ENCODE measurements at regions not wholly inside any gene's neighbourhood (a gene's known extent, or its start where the extent isn't known, plus 50 kb on each side); places are given as distances from the start of the nearest gene placed in this dataset.

DNA sequence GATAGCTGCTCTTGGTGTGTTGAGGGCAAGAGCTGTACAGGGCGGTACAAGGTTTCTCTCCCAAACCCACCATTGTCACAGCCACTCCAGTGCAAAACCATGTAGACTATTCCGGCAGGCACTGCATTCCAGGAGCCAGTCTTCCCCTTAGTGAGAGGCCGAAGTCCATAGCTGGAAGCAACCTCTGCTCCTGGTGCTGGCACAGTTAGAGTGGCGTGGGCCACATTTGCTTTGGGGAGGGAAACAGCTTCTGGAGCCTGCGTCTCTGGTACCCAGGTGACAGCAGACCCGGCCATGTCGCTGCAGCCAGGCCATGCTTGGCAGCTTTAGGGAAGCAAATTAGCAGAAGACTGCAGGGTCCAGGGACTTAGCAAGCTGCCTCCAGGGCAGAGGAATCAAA is 788.0 kb downstream of the BRD1 start:
- 85 to 91% (median 88%) methylated on average over 5 to 7 of the region's 7 CpGs for WGBS, 5 donors
- no peaks in the 10 kb centered on the region for H3K4me1 ChIP-seq
- no peak for TF ChIP-seq POLR2AphosphoS5 (IDR thresholded peaks at IDR 0.05)
- TF ChIP-seq CTCF (IDR thresholded peaks at IDR 0.05 in 8 of 11, conservative IDR thresholded peaks at IDR 0.05 in 3 of 11), result no peak
- TF ChIP-seq POLR2A (IDR thresholded peaks at IDR 0.05), result no peak
- H3K27me3 ChIP-seq (replicated peaks in 1 of 7), result peaks cover 0 to 45% (median 0%) of the 10 kb centered on the region in 7 donors
- peaks cover 0 to 6% (median 0%) of the 10 kb centered on the region in 8 donors for H3K9me3 ChIP-seq
- H3K27ac ChIP-seq, result no peak overlapping the region
- no peak for DNase-seq
- no peak overlapping the region for H3K4me3 ChIP-seq
- no peaks in the 10 kb centered on the region for H3K36me3 ChIP-seq
- intact Hi-C loops (cut with DNase I; ENCODE audit: low total_unique reads), result no loop called here

DNA sequence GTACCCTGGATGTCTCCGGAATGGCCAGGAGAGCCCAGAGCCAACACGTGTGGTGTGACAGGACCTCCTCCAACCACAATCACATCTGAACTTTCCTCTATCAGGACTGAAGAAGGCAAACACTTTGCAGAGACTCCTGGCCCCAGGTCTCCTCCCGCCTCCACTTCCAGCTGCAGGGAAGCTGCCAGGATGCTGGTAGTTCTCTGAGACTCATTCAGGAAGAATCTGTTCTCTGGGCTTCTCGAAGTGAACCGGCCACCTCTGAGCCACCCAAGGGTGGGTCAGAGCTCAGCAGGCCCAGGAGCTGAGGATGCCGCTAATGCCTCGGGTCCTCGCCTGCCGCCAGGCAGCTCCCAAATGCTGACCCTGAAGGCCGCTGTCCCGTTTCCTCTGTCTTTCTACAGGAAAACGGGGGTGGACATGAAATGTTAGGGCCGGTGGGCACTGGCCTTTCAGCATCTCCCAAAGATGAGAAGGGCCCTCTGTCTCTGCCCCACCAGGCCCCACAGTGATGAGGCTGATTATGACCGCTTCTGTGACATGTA is 789.9 kb downstream of the BRD1 start:
- TF ChIP-seq CTCF (IDR thresholded peaks at IDR 0.05 in 8 of 11, conservative IDR thresholded peaks at IDR 0.05 in 3 of 11) (no peak), POLR2A (IDR thresholded peaks at IDR 0.05) (no peak), POLR2AphosphoS5 (IDR thresholded peaks at IDR 0.05) (no peak)
- Histone ChIP-seq H3K27ac (no peak overlapping the region), H3K4me1 (no peaks in the 10 kb centered on the region), H3K4me3 (no peak overlapping the region), H3K36me3 (no peaks in the 10 kb centered on the region), H3K27me3 (replicated peaks in 1 of 7) (peaks cover 0 to 42% (median 0%) of the 10 kb centered on the region in 7 donors), H3K9me3 (peaks cover 0 to 6% (median 0%) of the 10 kb centered on the region in 8 donors)
- peak; percentile 70 for DNase-seq
- intact Hi-C loops (cut with DNase I; ENCODE audit: low total_unique reads), result no loop called here
- WGBS, 5 donors, result 74 to 84% (median 81%) methylated on average over 14 of the region's 14 CpGs

DNA sequence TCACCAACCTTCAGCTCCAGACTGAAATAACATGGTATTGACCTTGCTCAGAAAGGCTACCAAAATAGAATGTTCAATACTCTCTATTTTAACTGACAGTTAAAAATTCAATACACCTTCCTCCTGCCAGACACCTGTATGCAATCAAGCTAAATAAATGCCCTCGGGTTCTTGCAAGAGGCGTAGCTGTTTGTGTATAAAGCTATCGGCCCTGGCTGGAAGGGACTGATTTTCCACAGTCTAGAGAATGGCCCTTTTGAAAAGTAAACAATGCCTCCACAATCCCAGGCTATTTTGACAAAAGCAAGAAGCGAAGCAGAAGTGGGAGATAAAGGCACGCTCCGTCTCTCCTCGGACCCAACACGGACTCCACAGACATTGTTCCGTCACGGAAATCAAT is 791.2 kb downstream of the BRD1 start:
- Histone ChIP-seq H3K9me3 (peaks cover 0 to 6% (median 0%) of the 10 kb centered on the region in 8 donors), H3K27me3 (replicated peaks in 1 of 7) (peaks cover 0 to 54% (median 0%) of the 10 kb centered on the region in 7 donors), H3K4me3 (no peak overlapping the region), H3K36me3 (no peaks in the 10 kb centered on the region), H3K27ac (no peak overlapping the region), H3K4me1 (no peaks in the 10 kb centered on the region)
- intact Hi-C loops (cut with DNase I; ENCODE audit: low total_unique reads), result no loop called here
- TF ChIP-seq POLR2AphosphoS5 (IDR thresholded peaks at IDR 0.05) (no peak), CTCF (IDR thresholded peaks at IDR 0.05 in 8 of 11, conservative IDR thresholded peaks at IDR 0.05 in 3 of 11) (no peak), POLR2A (IDR thresholded peaks at IDR 0.05) (no peak)
- 84 to 88% (median 85%) methylated on average over 10 of the region's 10 CpGs for WGBS, 5 donors
- DNase-seq, result no peak

DNA sequence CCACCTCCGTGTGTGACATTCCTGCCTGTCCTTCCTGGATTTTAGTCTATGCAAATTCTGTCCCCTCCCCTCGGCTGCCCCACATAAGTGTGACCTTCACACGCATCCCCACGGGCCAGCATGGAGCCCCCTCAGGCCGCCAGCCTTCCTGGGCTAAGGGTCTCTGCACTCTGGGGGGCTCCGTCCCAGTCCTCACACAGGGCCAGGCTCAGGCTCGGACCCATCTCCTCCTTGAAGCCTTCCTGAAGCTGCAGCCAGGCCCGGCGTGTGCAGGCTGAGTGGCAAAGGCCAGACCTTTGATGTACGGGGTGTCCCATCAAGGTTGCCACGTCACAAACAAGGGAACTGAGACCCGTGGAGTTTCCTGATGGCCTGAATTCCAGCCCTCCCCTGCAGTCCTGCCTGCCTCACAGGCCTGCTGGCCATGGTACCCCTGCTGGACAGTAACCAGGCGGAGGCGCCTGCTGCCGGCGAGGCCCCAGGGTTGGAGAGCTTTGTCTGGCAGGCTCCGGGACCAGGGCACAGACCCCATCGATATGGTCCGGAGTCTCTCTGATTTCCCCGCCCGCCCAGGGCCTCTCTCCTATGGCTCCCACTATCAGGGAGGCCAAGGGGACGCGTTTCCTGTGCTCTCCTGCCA is 791.7 kb downstream of the BRD1 start:
- Histone ChIP-seq H3K9me3 (peaks cover 0 to 6% (median 0%) of the 10 kb centered on the region in 8 donors), H3K27ac (no peak overlapping the region), H3K36me3 (no peaks in the 10 kb centered on the region), H3K4me1 (no peaks in the 10 kb centered on the region), H3K27me3 (replicated peaks in 1 of 7) (peaks cover 0 to 51% (median 0%) of the 10 kb centered on the region in 7 donors), H3K4me3 (no peak overlapping the region)
- intact Hi-C loops (cut with DNase I; ENCODE audit: low total_unique reads), result no loop called here
- TF ChIP-seq POLR2AphosphoS5 (IDR thresholded peaks at IDR 0.05) (no peak), POLR2A (IDR thresholded peaks at IDR 0.05) (no peak)
- DNase-seq, result peak; percentile 59
- 69 to 79% (median 76%) methylated on average over 13 to 23 of the region's 23 CpGs for WGBS, 5 donors

Measured in spleen (tissue), 11 donors.